ENCODE measurements at regions not wholly inside any gene's neighbourhood (a gene's known extent, or its start where the extent isn't known, plus 50 kb on each side); places are given as distances from the start of the nearest gene placed in this dataset.

DNA sequence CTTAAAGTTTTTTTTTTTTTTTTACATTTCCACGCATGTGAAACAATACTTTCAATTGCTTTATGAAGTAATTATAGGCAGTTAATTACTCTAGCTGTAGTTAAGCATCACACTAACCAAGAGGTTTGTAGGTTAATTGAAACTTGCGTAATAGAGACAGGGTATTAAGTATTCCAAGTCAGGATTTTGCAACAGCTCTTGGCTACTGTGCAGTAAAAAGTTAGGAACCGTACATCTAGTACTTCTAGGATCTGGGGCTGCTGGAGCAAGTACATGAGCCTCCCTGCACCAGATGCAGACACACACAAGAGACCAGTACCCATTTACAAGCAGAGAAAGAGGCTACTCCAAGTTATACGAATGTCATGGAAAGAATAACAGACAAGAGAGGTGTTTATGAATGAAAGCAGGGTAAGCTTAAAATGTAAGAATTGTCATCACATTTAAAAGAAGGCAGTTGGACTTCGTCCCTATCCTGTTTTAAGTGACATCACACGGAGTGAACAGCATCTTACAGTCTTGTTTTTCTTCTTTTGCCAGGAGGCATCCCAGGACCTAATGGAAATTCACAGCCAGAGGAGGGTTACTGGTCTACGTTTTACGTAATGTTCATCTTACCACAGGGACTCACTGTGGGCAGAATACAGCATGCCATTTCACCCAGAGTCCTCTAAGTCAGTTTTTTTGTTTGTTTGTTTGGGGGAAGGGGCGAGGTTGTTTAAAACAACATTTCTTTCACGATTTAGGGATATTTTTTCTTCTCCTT is 379.6 kb upstream of the PSMD7 start:
- no peaks in the 10 kb centered on the region for H3K27me3 ChIP-seq (ENCODE audit: control insufficient read depth, extremely low read depth, insufficient read depth, low read length)
- H3K9me3 ChIP-seq (ENCODE audit: control insufficient read depth, low read depth, low read length): no peaks in the 10 kb centered on the region
- no peaks in the 10 kb centered on the region for H3K4me1 ChIP-seq (ENCODE audit: control insufficient read depth, extremely low read depth, insufficient read depth, low read length)
- H3K27ac ChIP-seq (ENCODE audit: control insufficient read depth, insufficient read depth, low read length): no peak overlapping the region
- no peaks in the 10 kb centered on the region for H3K9me1 ChIP-seq (ENCODE audit: control insufficient read depth, extremely low read depth, insufficient read depth, low read length)
- no peak overlapping the region for H3K4me3 ChIP-seq (ENCODE audit: control insufficient read depth in 2 of 3, extremely low read depth in 1 of 3, insufficient read depth in 2 of 3, low read depth in 1 of 3, low read length in 3 of 3)
- H2AFZ ChIP-seq (ENCODE audit: control insufficient read depth, low read length): no peak overlapping the region
- no peak for DNase-seq (ENCODE audit: low read depth, low spot score)
- H3K36me3 ChIP-seq (ENCODE audit: control insufficient read depth in 2 of 2, extremely low read depth in 1 of 2, insufficient read depth in 2 of 2, low read length in 2 of 2): no peaks in the 10 kb centered on the region
- dilution Hi-C loops (cut with MboI; ENCODE audit: extremely low pct_ligation_motif_present, low sequenced_read_pairs): no loop called here
- H3K79me2 ChIP-seq (ENCODE audit: control insufficient read depth, insufficient read depth, low read length): no peaks in the 10 kb centered on the region
- H3K9ac ChIP-seq (ENCODE audit: control insufficient read depth, extremely low read depth, insufficient read depth, low read length): no peak overlapping the region
- H3K4me2 ChIP-seq (ENCODE audit: control insufficient read depth, extremely low read depth, insufficient read depth, low read depth, low read length): no peak overlapping the region
- no peaks in the 10 kb centered on the region for H4K20me1 ChIP-seq (ENCODE audit: control insufficient read depth, extremely low read depth, insufficient read depth, low read length)
- TF ChIP-seq, protein P1, sequence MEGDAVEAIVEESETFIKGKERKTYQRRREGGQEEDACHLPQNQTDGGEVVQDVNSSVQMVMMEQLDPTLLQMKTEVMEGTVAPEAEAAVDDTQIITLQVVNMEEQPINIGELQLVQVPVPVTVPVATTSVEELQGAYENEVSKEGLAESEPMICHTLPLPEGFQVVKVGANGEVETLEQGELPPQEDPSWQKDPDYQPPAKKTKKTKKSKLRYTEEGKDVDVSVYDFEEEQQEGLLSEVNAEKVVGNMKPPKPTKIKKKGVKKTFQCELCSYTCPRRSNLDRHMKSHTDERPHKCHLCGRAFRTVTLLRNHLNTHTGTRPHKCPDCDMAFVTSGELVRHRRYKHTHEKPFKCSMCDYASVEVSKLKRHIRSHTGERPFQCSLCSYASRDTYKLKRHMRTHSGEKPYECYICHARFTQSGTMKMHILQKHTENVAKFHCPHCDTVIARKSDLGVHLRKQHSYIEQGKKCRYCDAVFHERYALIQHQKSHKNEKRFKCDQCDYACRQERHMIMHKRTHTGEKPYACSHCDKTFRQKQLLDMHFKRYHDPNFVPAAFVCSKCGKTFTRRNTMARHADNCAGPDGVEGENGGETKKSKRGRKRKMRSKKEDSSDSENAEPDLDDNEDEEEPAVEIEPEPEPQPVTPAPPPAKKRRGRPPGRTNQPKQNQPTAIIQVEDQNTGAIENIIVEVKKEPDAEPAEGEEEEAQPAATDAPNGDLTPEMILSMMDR (optimal IDR thresholded peaks at IDR 0.05 in 1 of 3, IDR thresholded peaks at IDR 0.05 in 1 of 3, conservative IDR thresholded peaks at IDR 0.05 in 1 of 3; ENCODE audit: extremely low read depth in 1 of 3, insufficient read depth in 2 of 3, low read length in 3 of 3): no peak
- no peak for TF ChIP-seq EZH2 (IDR thresholded peaks at IDR 0.05; ENCODE audit: low read length)
- no peak for FAIRE-seq

DNA sequence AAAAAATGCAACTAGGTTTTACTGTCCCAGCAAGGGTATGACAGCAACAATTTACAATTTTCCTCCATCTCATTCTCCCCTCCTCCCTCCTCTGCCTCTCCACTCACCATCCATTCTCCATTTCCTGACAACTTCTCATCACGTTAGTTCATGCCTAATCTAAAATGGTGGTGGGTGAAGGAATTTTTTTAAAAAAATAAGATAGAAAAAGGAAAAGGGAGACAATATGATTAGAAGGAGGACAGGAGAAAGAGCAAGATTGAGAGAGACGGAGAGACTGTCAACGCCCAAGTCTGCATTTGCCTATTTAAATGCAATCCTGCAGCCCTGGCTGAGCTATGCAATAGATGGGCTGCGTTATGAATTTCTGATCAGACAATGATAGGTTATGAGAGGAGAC is 380.7 kb upstream of the PSMD7 start:
- H3K9me1 ChIP-seq (ENCODE audit: control insufficient read depth, extremely low read depth, insufficient read depth, low read length): no peaks in the 10 kb centered on the region
- FAIRE-seq (no peak), DNase-seq (ENCODE audit: low read depth, low spot score) (no peak)
- no peaks in the 10 kb centered on the region for H3K79me2 ChIP-seq (ENCODE audit: control insufficient read depth, insufficient read depth, low read length)
- H2AFZ ChIP-seq (ENCODE audit: control insufficient read depth, low read length): no peak overlapping the region
- no peaks in the 10 kb centered on the region for H3K27me3 ChIP-seq (ENCODE audit: control insufficient read depth, extremely low read depth, insufficient read depth, low read length)
- H4K20me1 ChIP-seq (ENCODE audit: control insufficient read depth, extremely low read depth, insufficient read depth, low read length): no peaks in the 10 kb centered on the region
- H3K36me3 ChIP-seq (ENCODE audit: control insufficient read depth in 2 of 2, extremely low read depth in 1 of 2, insufficient read depth in 2 of 2, low read length in 2 of 2): no peaks in the 10 kb centered on the region
- H3K4me2 ChIP-seq (ENCODE audit: control insufficient read depth, extremely low read depth, insufficient read depth, low read depth, low read length): no peak overlapping the region
- no peak overlapping the region for H3K4me3 ChIP-seq (ENCODE audit: control insufficient read depth in 2 of 3, extremely low read depth in 1 of 3, insufficient read depth in 2 of 3, low read depth in 1 of 3, low read length in 3 of 3)
- no peak for TF ChIP-seq EZH2 (IDR thresholded peaks at IDR 0.05; ENCODE audit: low read length)
- TF ChIP-seq, protein P1 (optimal IDR thresholded peaks at IDR 0.05 in 1 of 3, IDR thresholded peaks at IDR 0.05 in 1 of 3, conservative IDR thresholded peaks at IDR 0.05 in 1 of 3; ENCODE audit: extremely low read depth in 1 of 3, insufficient read depth in 2 of 3, low read length in 3 of 3): no peak
- dilution Hi-C loops (cut with MboI; ENCODE audit: extremely low pct_ligation_motif_present, low sequenced_read_pairs): no loop called here
- no peaks in the 10 kb centered on the region for H3K4me1 ChIP-seq (ENCODE audit: control insufficient read depth, extremely low read depth, insufficient read depth, low read length)
- H3K9me3 ChIP-seq (ENCODE audit: control insufficient read depth, low read depth, low read length): no peaks in the 10 kb centered on the region
- no peak overlapping the region for H3K27ac ChIP-seq (ENCODE audit: control insufficient read depth, insufficient read depth, low read length)
- H3K9ac ChIP-seq (ENCODE audit: control insufficient read depth, extremely low read depth, insufficient read depth, low read length): no peak overlapping the region

All from keratinocyte (primary cell).